IMR-90 (cell line): ENCODE measurements at regions not wholly inside any gene's neighbourhood (a gene's known extent, or its start where the extent isn't known, plus 50 kb on each side); places are given as distances from the start of the nearest gene placed in this dataset.

ENCODE experiments used
- ATAC-seq: fragments of 200-7000 bp; cut with Tn5 transposase; 2 replicates; pipeline ENCODE4 v1.9.1; 2020; ENCODE audit warnings: low read depth, mild to moderate bottlenecking, moderate library complexity
- BruUV-seq: library from RNA; stranded (reverse); fragments of 400-500 nt; replicated peaks from 2 replicates; lab custom pipeline; 2021; lab: Mats Ljungman, UMichigan
- CTCF ChIA-PET: fragments of 300-600 bp; formaldehyde crosslinking; extraction: SDS; loops from one replicate; lab custom pipeline; 2021; ENCODE audit warnings: antibody characterized with exemption; lab: Yijun Ruan, JAX
- POLR2A ChIA-PET: fragments of 300-600 bp; sonication (Branson Sonifier 250); formaldehyde crosslinking; loops from one replicate; lab custom pipeline; 2022; ENCODE audit warnings: antibody characterized with exemption; ENCODE audit not compliant: unreplicated experiment; lab: Charles Lee
- DNase-seq: peaks from one replicate; pipeline ENCODE4 v3.0.0; 2013
- H2AFZ ChIP-seq: replicated peaks from 2 replicates; pipeline ENCODE3; 2013; ENCODE audit warnings: low read length, mild to moderate bottlenecking; ENCODE audit not compliant: poor library complexity
- H2AK5ac ChIP-seq: 2 replicates; pipeline ENCODE4 v1.6.1; 2013; ENCODE audit warnings: low read depth, low read length, inconsistent platforms
- H2AK9ac ChIP-seq: replicated peaks from 2 replicates; pipeline ENCODE3; 2013; ENCODE audit warnings: mild to moderate bottlenecking, low read depth, low read length, moderate library complexity; ENCODE audit not compliant: poor library complexity
- H2BK120ac ChIP-seq: 2 replicates; pipeline ENCODE4 v1.6.1; 2013; ENCODE audit warnings: low read depth, low read length, inconsistent platforms
- H2BK15ac ChIP-seq: 3 replicates; pipeline ENCODE4 v1.6.1; 2013; ENCODE audit warnings: low read depth, low read length, inconsistent platforms
- H2BK20ac ChIP-seq: 2 replicates; pipeline ENCODE4 v1.6.1; 2013; ENCODE audit warnings: low read depth, mild to moderate bottlenecking, inconsistent platforms, low read length, moderate library complexity
- H2BK5ac ChIP-seq: 2 replicates; pipeline ENCODE4 v1.6.1; 2013; ENCODE audit warnings: mild to moderate bottlenecking, low read depth, low read length, inconsistent platforms; ENCODE audit not compliant: poor library complexity, severe bottlenecking
- H3K14ac ChIP-seq: replicated peaks from 2 replicates; pipeline ENCODE4 v1.6.1; 2013; ENCODE audit warnings: low read depth, low read length, inconsistent platforms
- H3K18ac ChIP-seq: 2 replicates; pipeline ENCODE4 v1.6.1; 2013; ENCODE audit warnings: low read depth, low read length, control low read depth
- H3K23ac ChIP-seq: 2 replicates; pipeline ENCODE4 v1.6.1; 2013; ENCODE audit warnings: low read depth, low read length, inconsistent platforms
- H3K27ac ChIP-seq: 2 replicates; pipeline ENCODE4 v1.5.1; 2013; ENCODE audit warnings: mild to moderate bottlenecking, control low read depth, low read length; ENCODE audit not compliant: insufficient read depth
- H3K27me3 ChIP-seq: 2 replicates; pipeline ENCODE4 v1.6.1; 2013; ENCODE audit warnings: low read length; ENCODE audit not compliant: control insufficient read depth, insufficient read depth
- H3K36me3 ChIP-seq: 2 replicates; pipeline ENCODE4 v1.6.1; 2013; ENCODE audit warnings: low read length, mixed read lengths; ENCODE audit not compliant: control insufficient read depth, insufficient read depth
- H3K4ac ChIP-seq: 2 replicates; pipeline ENCODE4 v1.6.1; 2013; ENCODE audit warnings: low read depth, low read length, inconsistent platforms
- H3K4me1 ChIP-seq: 2 replicates; pipeline ENCODE4 v1.6.1; 2013; ENCODE audit warnings: low read length, mixed read lengths; ENCODE audit not compliant: control insufficient read depth, insufficient read depth
- H3K4me2 ChIP-seq: 2 replicates; pipeline ENCODE4 v1.6.1; 2013; ENCODE audit warnings: low read depth, mild to moderate bottlenecking, control low read depth, low read length, moderate library complexity
- H3K4me3 ChIP-seq: 2 replicates; pipeline ENCODE4 v1.5.1; 2013; ENCODE audit warnings: low read depth, mild to moderate bottlenecking, control low read depth, low read length, moderate library complexity; ENCODE audit not compliant: insufficient read depth
- H3K56ac ChIP-seq: 2 replicates; pipeline ENCODE4 v1.6.1; 2013; ENCODE audit warnings: low read length, inconsistent platforms; ENCODE audit not compliant: insufficient read depth; ENCODE audit errors: extremely low read depth
- H3K79me1 ChIP-seq, 2 experiments: 2 replicates each; pipeline ENCODE4 v1.6.1; 2013; ENCODE audit warnings: low read length in 2 of 2, inconsistent platforms in 1 of 2, low read depth in 1 of 2
- H3K9ac ChIP-seq: 2 replicates; pipeline ENCODE4 v1.6.1; 2013; ENCODE audit warnings: low read depth, low read length, control low read depth
- H3K9me1 ChIP-seq: 2 replicates; pipeline ENCODE4 v1.6.1; 2013; ENCODE audit warnings: low read length, inconsistent platforms; ENCODE audit not compliant: insufficient read depth
- H3K9me3 ChIP-seq: 2 replicates; pipeline ENCODE4 v1.6.1; 2013; ENCODE audit warnings: low read length; ENCODE audit not compliant: control insufficient read depth, insufficient read depth
- H4K20me1 ChIP-seq: 2 replicates; pipeline ENCODE4 v1.6.1; 2013; ENCODE audit warnings: low read length, inconsistent platforms; ENCODE audit not compliant: insufficient read depth
- H4K5ac ChIP-seq: 2 replicates; pipeline ENCODE4 v1.6.1; 2013; ENCODE audit warnings: mild to moderate bottlenecking, low read depth, low read length, control low read depth
- H4K8ac ChIP-seq, 2 experiments: 2 replicates each; pipeline ENCODE4 v1.6.1; 2013; ENCODE audit warnings: low read depth in 2 of 2, low read length in 2 of 2, control low read depth in 1 of 2, inconsistent platforms in 1 of 2
- H4K91ac ChIP-seq: 2 replicates; pipeline ENCODE4 v1.6.1; 2013; ENCODE audit warnings: low read depth, low read length, inconsistent platforms; ENCODE audit not compliant: insufficient read depth
- RAD21 ChIP-seq: IDR thresholded peaks from 2 replicates; pipeline ENCODE4 v1.6.1; 2012; ENCODE audit warnings: low read length, improper control_type of control experiment
- WGBS, 2 experiments: methylation state at CpG; one replicate each; pipeline versions ENCODE4 v1.1.5 to v1.1.7; 2013; ENCODE audit warnings: missing lambda C conversion rate in 2 of 2; ENCODE audit not compliant: insufficient read length in 1 of 2; ENCODE audit errors: extremely low coverage in 2 of 2; 5-methylcytosine and 5-hydroxymethylcytosine counted together
- dilution Hi-C: fragments of 300-500 bp; cut with HindIII; formaldehyde crosslinking; loops from one replicate; pipeline ENCODE4 v1.14.3; 2018; ENCODE audit warnings: low sequenced_read_pairs; ENCODE audit not compliant: unreplicated experiment
- in situ Hi-C: fragments of 300-500 bp; cut with MboI; formaldehyde crosslinking; loops from 3 replicates; pipeline ENCODE4 v1.14.3; 2019; ENCODE audit warnings: low sequenced_read_pairs, inconsistent platforms, mixed read lengths
- intact Hi-C: fragments of 100-400 bp; cut with micrococcal nuclease; formaldehyde crosslinking; loops from 2 replicates; pipeline ENCODE4 v1.10.0; 2022

- no peaks in the 10 kb centered on the region for H3K9me1 ChIP-seq
- no peak overlapping the region for H2AFZ ChIP-seq
- H2AK9ac ChIP-seq = no peak overlapping the region
- DNase-seq = no peak
- H4K20me1 ChIP-seq = no peaks in the 10 kb centered on the region
- H3K23ac ChIP-seq = no peak overlapping the region
- in situ Hi-C loops (no loop called here), intact Hi-C loops (no loop called here), dilution Hi-C loops (no loop called here)
- H3K27me3 ChIP-seq = no peaks in the 10 kb centered on the region
- H2BK5ac ChIP-seq = no peak overlapping the region
- no peak overlapping the region for H3K4me3 ChIP-seq
- H3K79me1 ChIP-seq = no peaks in the 10 kb centered on the region; a peak in 1 of 4 replicates
- H3K9ac ChIP-seq = no peak overlapping the region
- H2BK15ac ChIP-seq = no peak overlapping the region
- H3K27ac ChIP-seq = no peak overlapping the region
- H3K56ac ChIP-seq = no peak overlapping the region
- H3K18ac ChIP-seq = no peak overlapping the region
- TF ChIP-seq RAD21 = no peak
- ChIA-PET CTCF (no interaction called here), POLR2A (no interaction called here)
- no peak overlapping the region for H3K4ac ChIP-seq
- no peak overlapping the region for H4K8ac ChIP-seq
- H4K5ac ChIP-seq = no peak overlapping the region
- no peak overlapping the region for H2BK20ac ChIP-seq
- H3K4me1 ChIP-seq = no peaks in the 10 kb centered on the region
- H3K14ac ChIP-seq = no peak overlapping the region
- H4K91ac ChIP-seq = no peak overlapping the region
- BruUV-seq = no TSS peak
- H3K9me3 ChIP-seq = peaks cover 40% of the 10 kb centered on the region
- no peak overlapping the region for H2BK120ac ChIP-seq
- H3K36me3 ChIP-seq = no peaks in the 10 kb centered on the region
- 70% methylated on average over 5 of the region's 19 CpGs; no CpG with 5 or more reads in 1 of the 2 experiments for whole genome bisulfite sequencing, 2 experiments
- no peak overlapping the region for H3K4me2 ChIP-seq
- no peak for ATAC-seq
- no peak overlapping the region for H2AK5ac ChIP-seq
Measured at GRCh38 chr1:5526822-5527551, 465.2 kb downstream of the NPHP4 start.
